Esophagus muscularis mucosa (tissue), 4 donors: ENCODE measurements at regions not wholly inside any gene's neighbourhood (a gene's known extent, or its start where the extent isn't known, plus 50 kb on each side); places are given as distances from the start of the nearest gene placed in this dataset.

ENCODE experiments used
- CTCF ChIP-seq, 3 experiments: fragments of 200-600 bp in 2 of 3; fragments of 450-650 bp in 1 of 3; sonication (generic) in 2 of 3; IDR thresholded peaks; one replicate each; pipeline ENCODE4 v1.5.1; 2017 to 2019; ENCODE audit warnings: antibody characterized with exemption in 3 of 3, mild to moderate bottlenecking in 2 of 3, moderate library complexity in 1 of 3
- EP300 ChIP-seq: sonication (generic); formaldehyde crosslinking; IDR thresholded peaks from one replicate; pipeline ENCODE4 v1.6.1; 2017; ENCODE audit warnings: antibody characterized with exemption
- POLR2A ChIP-seq: fragments of 450-650 bp; IDR thresholded peaks from one replicate; pipeline ENCODE4 v1.6.1; 2017; ENCODE audit warnings: antibody characterized with exemption, moderate library complexity, mild to moderate bottlenecking, low read depth
- POLR2AphosphoS5 ChIP-seq, 2 donors: sonication (generic); formaldehyde crosslinking; IDR thresholded peaks; one replicate each; pipeline ENCODE4 v1.6.1; 2017; ENCODE audit warnings: antibody characterized with exemption in 2 of 2

- TF ChIP-seq POLR2A (no peak), CTCF (IDR thresholded peaks at IDR 0.05) (no peak), POLR2AphosphoS5 (IDR thresholded peaks at IDR 0.05) (no peak), EP300 (no peak)
Measured at GRCh38 chr2:239554766-239555570, 154.1 kb upstream of the HDAC4 start.
